ENCODE measurements at regions not wholly inside any gene's neighbourhood (a gene's known extent, or its start where the extent isn't known, plus 50 kb on each side); places are given as distances from the start of the nearest gene placed in this dataset.
"Not testable (repeated sequence)": the region's sequence is repeated elsewhere in the genome, so short reads cannot be mapped to it uniquely, and the experiment has no call there.

- DNase-seq, result no peak
These were observed 232.5 kb upstream of the INTU start for GRCh38 chr4:127400276-127400675.

- DNase-seq, result peak; percentile 11
These were observed 231.9 kb upstream of the INTU start for GRCh38 chr4:127400731-127401346.

GRCh38 chr4:127403471-127404084 lies 229.2 kb upstream of the INTU start:
- DNase-seq, result no peak

- no peak for DNase-seq
These were observed 226.6 kb upstream of the INTU start for GRCh38 chr4:127406187-127406586.

- not testable (repeated sequence) for DNase-seq
These were observed 225.2 kb upstream of the INTU start for GRCh38 chr4:127407572-127407971.

GRCh38 chr4:127410201-127410600 lies 222.6 kb upstream of the INTU start:
- DNase-seq, result no peak

GRCh38 chr4:127410644-127411043 lies 222.1 kb upstream of the INTU start:
- no peak for DNase-seq

GRCh38 chr4:127414951-127415606 lies 217.7 kb upstream of the INTU start:
- DNase-seq, result no peak

- DNase-seq, result no peak
These were observed 216.6 kb upstream of the INTU start for GRCh38 chr4:127416115-127416514.

GRCh38 chr4:127417885-127418535 lies 214.7 kb upstream of the INTU start:
- DNase-seq, result no peak

- DNase-seq, result no peak
These were observed 213.3 kb upstream of the INTU start for GRCh38 chr4:127419431-127419830.

GRCh38 chr4:127421437-127421836 lies 211.3 kb upstream of the INTU start:
- no peak for DNase-seq

- no peak for DNase-seq
These were observed 207.4 kb upstream of the INTU start for GRCh38 chr4:127425202-127425845.

GRCh38 chr4:127425851-127426250 lies 206.9 kb upstream of the INTU start:
- no peak for DNase-seq

GRCh38 chr4:127441571-127441970 lies 191.2 kb upstream of the INTU start:
- no peak for DNase-seq

GRCh38 chr4:127445471-127445870 lies 187.3 kb upstream of the INTU start:
- DNase-seq, result no peak

GRCh38 chr4:127446427-127446885 lies 186.3 kb upstream of the INTU start:
- no peak for DNase-seq

GRCh38 chr4:127448986-127449385 lies 183.8 kb upstream of the INTU start:
- no peak for DNase-seq

GRCh38 chr4:127449449-127449848 lies 183.3 kb upstream of the INTU start:
- DNase-seq, result no peak

- DNase-seq, result no peak
These were observed 182.5 kb upstream of the INTU start for GRCh38 chr4:127450276-127450675.

- DNase-seq, result no peak
These were observed 168.9 kb upstream of the INTU start for GRCh38 chr4:127463883-127464282.

- DNase-seq, result no peak
These were observed 163.2 kb upstream of the INTU start for GRCh38 chr4:127469542-127469941.

Measured in NCI-H146 (cell line).